Stimulated activated naive CD8-positive, alpha-beta T cell treated with anti-CD3 and anti-CD28 coated beads, Interleukin-15, amount 100 ng/mL, for 72 hours (primary cell): ENCODE measurements at regions not wholly inside any gene's neighbourhood (a gene's known extent, or its start where the extent isn't known, plus 50 kb on each side); places are given as distances from the start of the nearest gene placed in this dataset.

ENCODE experiments used
- ATAC-seq: fragments of 150-1000 bp; cut with Tn5 transposase; 2 replicates; pipeline ENCODE4 v1.10.0; 2021; ENCODE audit warnings: mild to moderate bottlenecking, moderate library complexity
- DNase-seq, 2 donors: peaks; one replicate each; pipeline ENCODE4 v3.0.0; 2021 to 2022
- H3K27ac Mint-ChIP-seq, 2 donors: one replicate each; pipeline ENCODE4 v1.8.0; 2022; ENCODE audit warnings: mild to moderate bottlenecking in 2 of 2, mixed read lengths in 2 of 2, moderate library complexity in 2 of 2
- H3K27me3 Mint-ChIP-seq: one replicate; pipeline ENCODE4 v1.8.0; 2022; ENCODE audit warnings: mixed read lengths
- H3K4me1 Mint-ChIP-seq: one replicate; pipeline ENCODE4 v1.8.0; 2022; ENCODE audit warnings: mild to moderate bottlenecking, mixed read lengths
- H3K4me3 Mint-ChIP-seq, 2 donors: one replicate each; pipeline ENCODE4 v1.8.0; 2022; ENCODE audit warnings: mild to moderate bottlenecking in 2 of 2, mixed read lengths in 2 of 2, moderate library complexity in 1 of 2
- H3K9me3 Mint-ChIP-seq, 2 donors: one replicate each; pipeline ENCODE4 v1.8.0; 2022; ENCODE audit warnings: mixed read lengths in 2 of 2

- ATAC-seq (no peak), DNase-seq (no peak)
These were observed 874.9 kb downstream of the RNF144A start for GRCh38 chr2:7792031-7792651.

GRCh38 chr2:7795778-7796563 is 878.8 kb downstream of the RNF144A start:
- DNase-seq (no peak), ATAC-seq (no peak)
- H3K27ac Mint-ChIP-seq, result peak overlapping the region in 1 of 2 donors; percentile 85
- H3K4me3 Mint-ChIP-seq, result peak overlapping the region in 1 of 2 donors; percentile 41
- H3K4me1 Mint-ChIP-seq, result peaks cover 9% of the 10 kb centered on the region
- no peaks in the 10 kb centered on the region for H3K27me3 Mint-ChIP-seq
- peaks cover 9 to 13% of the 10 kb centered on the region in 2 donors for H3K9me3 Mint-ChIP-seq

More at GRCh38 chr2:7792031-7792651, 874.9 kb downstream of the RNF144A start:
- H3K4me1 Mint-ChIP-seq, result peaks cover 9% of the 10 kb centered on the region
- no peak overlapping the region for H3K4me3 Mint-ChIP-seq
- H3K27me3 Mint-ChIP-seq, result no peaks in the 10 kb centered on the region
- H3K9me3 Mint-ChIP-seq, result no peaks in the 10 kb centered on the region
- no peak overlapping the region for H3K27ac Mint-ChIP-seq

- H3K4me3 Mint-ChIP-seq, result no peak overlapping the region
- H3K27ac Mint-ChIP-seq, result no peak overlapping the region
- H3K4me1 Mint-ChIP-seq, result peaks cover 9% of the 10 kb centered on the region
- peaks cover 22 to 36% of the 10 kb centered on the region in 2 donors for H3K9me3 Mint-ChIP-seq
- ATAC-seq (no peak), DNase-seq (no peak)
- H3K27me3 Mint-ChIP-seq, result no peaks in the 10 kb centered on the region
These were observed 881.8 kb upstream of the ID2 start for GRCh38 chr2:7800031-7800430.

DNA sequence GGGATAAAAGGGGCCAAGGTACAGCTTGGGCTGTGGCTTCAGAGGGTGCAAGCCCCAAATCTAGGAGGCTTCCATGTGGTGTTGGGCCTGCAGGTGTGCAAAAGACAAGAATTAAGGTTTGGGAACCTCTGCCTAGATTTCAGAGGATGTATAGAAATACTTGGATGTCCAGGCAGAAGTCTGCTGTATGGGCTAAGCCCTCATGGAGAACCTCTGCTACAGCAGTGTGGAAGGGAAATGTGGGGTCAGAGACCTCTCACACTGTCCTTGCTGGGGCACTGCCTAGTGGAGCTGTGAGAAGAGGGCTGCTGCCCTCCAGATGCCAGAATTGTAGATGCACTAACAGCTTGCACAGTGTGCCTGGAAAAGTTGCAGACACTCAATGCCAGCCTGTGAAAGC is 880.6 kb upstream of the ID2 start:
- Mint-ChIP-seq H3K4me3 (no peak overlapping the region), H3K4me1 (peaks cover 2% of the 10 kb centered on the region), H3K27ac (no peak overlapping the region), H3K27me3 (no peaks in the 10 kb centered on the region), H3K9me3 (peaks cover 24 to 36% of the 10 kb centered on the region in 2 donors)
- DNase-seq, result no peak
- ATAC-seq, result no peak

GRCh38 chr2:7803515-7803914 is 878.3 kb upstream of the ID2 start:
- no peak for ATAC-seq
- no peaks in the 10 kb centered on the region for H3K27me3 Mint-ChIP-seq
- H3K4me1 Mint-ChIP-seq, result no peaks in the 10 kb centered on the region
- peaks cover 33 to 36% of the 10 kb centered on the region in 2 donors for H3K9me3 Mint-ChIP-seq
- H3K4me3 Mint-ChIP-seq, result no peak overlapping the region
- DNase-seq, result no peak
- no peak overlapping the region for H3K27ac Mint-ChIP-seq

DNA sequence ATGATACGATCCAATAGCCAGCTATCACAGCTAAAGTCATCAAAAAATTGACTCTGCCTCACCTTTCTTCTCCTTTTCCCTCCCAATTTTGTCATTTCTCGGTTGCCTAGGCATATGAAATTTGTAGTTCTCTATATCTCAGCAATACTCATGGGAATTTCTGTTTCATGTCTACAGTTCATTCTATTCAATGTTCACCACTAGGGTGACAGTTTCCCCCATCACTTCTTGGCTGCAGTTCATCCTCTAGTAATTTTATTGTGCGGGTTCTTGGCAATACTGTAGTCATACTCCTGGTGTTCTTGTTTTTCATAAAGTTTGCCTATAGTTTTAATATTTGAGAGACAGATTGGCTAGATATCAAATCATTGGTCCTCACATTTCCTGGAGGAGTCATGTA is 872.2 kb upstream of the ID2 start:
- peaks cover 6% of the 10 kb centered on the region for H3K27me3 Mint-ChIP-seq
- H3K27ac Mint-ChIP-seq, result no peak overlapping the region
- H3K4me3 Mint-ChIP-seq, result no peak overlapping the region
- H3K9me3 Mint-ChIP-seq, result peaks cover 3 to 20% of the 10 kb centered on the region in 2 donors
- ATAC-seq, result no peak
- DNase-seq, result no peak
- peaks cover 6% of the 10 kb centered on the region for H3K4me1 Mint-ChIP-seq

- no peak for ATAC-seq
- H3K9me3 Mint-ChIP-seq, result peaks cover 6 to 22% of the 10 kb centered on the region in 2 donors
- H3K27me3 Mint-ChIP-seq, result peaks cover 6% of the 10 kb centered on the region
- H3K4me3 Mint-ChIP-seq, result no peak overlapping the region
- no peak for DNase-seq
- peak overlapping the region in 1 of 2 donors; percentile 66 for H3K27ac Mint-ChIP-seq
- H3K4me1 Mint-ChIP-seq, result peaks cover 6% of the 10 kb centered on the region
These were observed 870.8 kb upstream of the ID2 start for GRCh38 chr2:7811073-7811472.

DNA sequence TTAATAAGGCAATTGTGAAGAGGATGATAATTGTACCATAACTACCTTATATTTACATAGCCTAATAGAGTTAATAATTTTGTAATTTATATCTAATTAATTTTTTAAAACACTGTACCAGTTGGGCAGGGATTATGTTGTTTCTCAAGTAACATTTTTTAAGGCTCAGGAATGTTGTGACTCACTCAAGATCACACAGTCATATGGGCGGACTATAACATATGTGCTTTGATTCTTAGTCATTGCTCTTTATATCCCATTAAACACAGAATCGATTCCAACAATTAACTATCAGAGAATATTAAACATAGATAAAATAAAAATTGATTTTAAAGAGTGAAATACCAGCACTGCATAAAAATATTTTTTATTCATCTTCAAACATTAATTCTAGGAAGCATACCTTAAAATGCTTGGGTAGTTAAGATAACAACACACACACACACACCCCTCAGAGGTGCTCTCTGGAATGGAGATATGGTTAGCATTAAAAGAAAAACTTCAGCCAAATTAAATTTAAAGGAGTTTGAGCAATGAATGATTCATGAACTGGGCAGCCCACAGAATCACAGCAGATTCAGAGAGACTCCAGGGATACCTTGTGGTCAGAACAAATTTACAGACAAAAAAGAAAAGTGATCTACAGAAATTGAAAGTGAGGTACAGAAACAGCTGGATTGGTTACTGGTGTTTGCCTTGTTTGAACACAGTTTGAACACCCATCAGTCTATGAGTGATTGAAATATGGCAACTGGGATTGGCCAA is 869.4 kb upstream of the ID2 start:
- peak; percentile 20 for ATAC-seq
- H3K9me3 Mint-ChIP-seq, result peaks cover 6 to 17% of the 10 kb centered on the region in 2 donors
- DNase-seq, result no peak
- H3K27ac Mint-ChIP-seq, result no peak overlapping the region
- no peak overlapping the region for H3K4me3 Mint-ChIP-seq
- peaks cover 6% of the 10 kb centered on the region for H3K4me1 Mint-ChIP-seq
- peaks cover 6% of the 10 kb centered on the region for H3K27me3 Mint-ChIP-seq

- Mint-ChIP-seq H3K27ac (no peak overlapping the region), H3K9me3 (peaks cover 6 to 10% of the 10 kb centered on the region in 2 donors), H3K4me1 (peaks cover 6% of the 10 kb centered on the region), H3K4me3 (no peak overlapping the region), H3K27me3 (peaks cover 6% of the 10 kb centered on the region)
- ATAC-seq (no peak), DNase-seq (no peak)
These were observed 868.1 kb upstream of the ID2 start for GRCh38 chr2:7813541-7814292.

- peaks cover 5 to 6% of the 10 kb centered on the region in 2 donors for H3K9me3 Mint-ChIP-seq
- no peaks in the 10 kb centered on the region for H3K4me1 Mint-ChIP-seq
- no peak overlapping the region for H3K4me3 Mint-ChIP-seq
- ATAC-seq, result no peak
- no peak overlapping the region for H3K27ac Mint-ChIP-seq
- DNase-seq, result no peak
- H3K27me3 Mint-ChIP-seq, result peaks cover 6% of the 10 kb centered on the region
These were observed 866.1 kb upstream of the ID2 start for GRCh38 chr2:7815726-7816125.

DNA sequence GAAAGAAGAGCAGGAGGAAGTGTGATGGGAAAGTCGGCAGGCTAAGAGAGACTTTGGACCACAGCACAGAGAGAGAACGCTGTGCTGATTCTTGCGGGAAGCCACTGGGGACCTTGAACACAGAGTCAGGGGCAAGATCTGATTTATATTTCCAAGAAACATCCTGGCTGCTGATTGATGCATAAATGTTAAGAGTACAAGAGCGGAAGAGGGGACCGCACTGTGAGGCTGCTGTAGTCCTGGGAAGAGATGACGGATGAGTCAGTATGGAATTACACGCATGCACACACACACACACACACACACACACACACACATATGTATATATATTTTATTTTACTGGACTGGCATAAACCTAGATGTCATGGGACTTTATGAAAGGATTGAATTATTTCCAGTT is 865.6 kb upstream of the ID2 start:
- H3K9me3 Mint-ChIP-seq, result peaks cover 5 to 6% of the 10 kb centered on the region in 2 donors
- H3K4me1 Mint-ChIP-seq, result no peaks in the 10 kb centered on the region
- H3K27me3 Mint-ChIP-seq, result peaks cover 1% of the 10 kb centered on the region
- peak overlapping the region in 1 of 2 donors; percentile 13 for H3K27ac Mint-ChIP-seq
- no peak for DNase-seq
- no peak for ATAC-seq
- no peak overlapping the region for H3K4me3 Mint-ChIP-seq

DNA sequence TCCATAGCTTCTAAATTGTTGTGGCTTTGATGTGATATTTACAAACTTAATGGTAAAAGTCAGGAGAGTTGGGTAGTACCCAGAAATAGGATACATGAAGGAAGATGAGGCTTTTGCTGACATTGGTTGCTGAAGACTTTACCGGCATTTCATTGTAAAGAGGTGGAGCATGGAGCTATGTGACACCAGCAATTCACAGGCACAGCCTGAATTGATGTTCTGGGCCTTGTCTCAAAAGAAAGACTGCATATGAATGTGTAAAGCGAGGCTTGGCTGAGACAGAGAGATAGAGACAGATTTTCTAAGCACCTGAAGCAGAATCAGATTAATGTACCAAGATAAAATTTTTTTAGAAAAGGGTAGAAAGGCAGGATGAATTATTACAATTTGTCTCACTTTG is 864.9 kb upstream of the ID2 start:
- H3K27ac Mint-ChIP-seq, result no peak overlapping the region
- H3K9me3 Mint-ChIP-seq, result peaks cover 5 to 6% of the 10 kb centered on the region in 2 donors
- no peaks in the 10 kb centered on the region for H3K27me3 Mint-ChIP-seq
- DNase-seq, result no peak
- no peaks in the 10 kb centered on the region for H3K4me1 Mint-ChIP-seq
- no peak overlapping the region for H3K4me3 Mint-ChIP-seq
- ATAC-seq, result no peak

- Mint-ChIP-seq H3K27ac (no peak overlapping the region), H3K9me3 (peaks cover 5 to 6% of the 10 kb centered on the region in 2 donors), H3K4me1 (no peaks in the 10 kb centered on the region), H3K4me3 (no peak overlapping the region), H3K27me3 (no peaks in the 10 kb centered on the region)
- DNase-seq, result no peak
- no peak for ATAC-seq
These were observed 862.5 kb upstream of the ID2 start for GRCh38 chr2:7819316-7819715.

DNA sequence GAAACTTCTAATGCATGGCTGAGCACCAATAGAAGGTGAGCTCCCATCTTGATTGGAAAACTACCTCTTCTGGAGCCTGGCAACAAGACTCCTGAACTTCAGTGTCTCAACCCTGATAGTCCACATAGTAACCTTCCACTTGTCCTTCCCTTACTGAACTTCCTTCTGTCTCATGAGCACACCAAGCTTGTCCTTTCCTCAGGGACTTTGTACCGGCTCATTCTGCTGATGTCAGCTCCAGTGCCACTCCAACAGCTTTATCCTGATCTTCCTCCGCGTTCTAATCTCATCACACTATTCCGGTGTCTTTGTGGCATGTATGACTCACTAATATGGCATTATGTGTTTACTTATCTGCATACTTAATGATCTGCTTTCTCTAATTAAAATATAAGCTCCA is 862.0 kb upstream of the ID2 start:
- H3K9me3 Mint-ChIP-seq, result peaks cover 0 to 1% of the 10 kb centered on the region in 2 donors
- H3K27me3 Mint-ChIP-seq, result no peaks in the 10 kb centered on the region
- no peak overlapping the region for H3K4me3 Mint-ChIP-seq
- H3K4me1 Mint-ChIP-seq, result no peaks in the 10 kb centered on the region
- DNase-seq (no peak), ATAC-seq (no peak)
- H3K27ac Mint-ChIP-seq, result no peak overlapping the region

DNA sequence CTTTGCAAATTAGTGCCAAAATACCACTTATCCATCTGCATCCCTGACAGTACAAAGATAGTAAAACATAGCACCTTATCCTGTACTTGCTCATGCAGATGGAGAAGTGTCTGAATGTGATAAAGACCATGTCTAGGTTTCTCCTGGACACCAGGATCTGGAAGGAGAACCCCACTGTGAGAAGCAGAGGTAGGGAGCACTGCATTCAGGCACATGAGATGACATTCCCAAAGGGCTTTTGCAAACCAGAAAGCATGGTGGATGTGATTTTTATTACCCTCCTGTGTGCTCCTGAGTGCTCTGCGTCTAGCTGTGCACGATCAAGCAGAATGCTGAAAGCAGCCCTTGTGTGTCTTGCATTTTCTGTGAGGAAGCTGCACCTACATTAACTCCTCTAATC is 857.6 kb upstream of the ID2 start:
- H3K27ac Mint-ChIP-seq, result no peak overlapping the region
- peaks cover 16% of the 10 kb centered on the region for H3K4me1 Mint-ChIP-seq
- no peaks in the 10 kb centered on the region for H3K27me3 Mint-ChIP-seq
- peaks cover 0 to 13% of the 10 kb centered on the region in 2 donors for H3K9me3 Mint-ChIP-seq
- DNase-seq, result no peak
- no peak overlapping the region for H3K4me3 Mint-ChIP-seq
- no peak for ATAC-seq
